ENCODE measurements at regions not wholly inside any gene's neighbourhood (a gene's known extent, or its start where the extent isn't known, plus 50 kb on each side); places are given as distances from the start of the nearest gene placed in this dataset.
"Not testable (repeated sequence)": the region's sequence is repeated elsewhere in the genome, so short reads cannot be mapped to it uniquely, and the experiment has no call there.

- no peaks in the 10 kb centered on the region for H3K9me3 ChIP-seq (ENCODE audit: control insufficient read depth, low read length, poor library complexity, severe bottlenecking)
- DNase-seq (no peak), ATAC-seq (no peak)
- H3K4me1 Mint-ChIP-seq: no peaks in the 10 kb centered on the region
- H3K4me3 Mint-ChIP-seq: no peak overlapping the region
- H3K27me3 Mint-ChIP-seq: peaks cover 37% of the 10 kb centered on the region
- no peaks in the 10 kb centered on the region for H3K36me3 Mint-ChIP-seq (ENCODE audit: low read depth)
- no peak overlapping the region for H3K27ac Mint-ChIP-seq
Observed at GRCh38 chr5:86671536-86671935, 53.8 kb downstream of the COX7C start.

- no peak overlapping the region for H3K27ac Mint-ChIP-seq
- no peak for ATAC-seq
Observed at GRCh38 chr5:86674069-86674468, 56.3 kb downstream of the COX7C start.

GRCh38 chr5:86675311-86675710, 57.6 kb downstream of the COX7C start:
- Mint-ChIP-seq H3K4me3 (no peak overlapping the region), H3K27me3 (peaks cover 23% of the 10 kb centered on the region), H3K36me3 (ENCODE audit: low read depth) (no peaks in the 10 kb centered on the region), H3K27ac (no peak overlapping the region), H3K4me1 (no peaks in the 10 kb centered on the region)
- DNase-seq (no peak), ATAC-seq (no peak)
- H3K9me3 ChIP-seq (ENCODE audit: control insufficient read depth, low read length, poor library complexity, severe bottlenecking): no peaks in the 10 kb centered on the region

More at GRCh38 chr5:86674069-86674468, 56.3 kb downstream of the COX7C start:
- Mint-ChIP-seq H3K4me1 (no peaks in the 10 kb centered on the region), H3K4me3 (no peak overlapping the region), H3K36me3 (ENCODE audit: low read depth) (no peaks in the 10 kb centered on the region), H3K27me3 (peaks cover 33% of the 10 kb centered on the region)
- DNase-seq: no peak
- no peaks in the 10 kb centered on the region for H3K9me3 ChIP-seq (ENCODE audit: control insufficient read depth, low read length, poor library complexity, severe bottlenecking)

- peaks cover 22% of the 10 kb centered on the region for H3K27me3 Mint-ChIP-seq
- no peaks in the 10 kb centered on the region for H3K9me3 ChIP-seq (ENCODE audit: control insufficient read depth, low read length, poor library complexity, severe bottlenecking)
- peak; percentile 41 for ATAC-seq
- no peaks in the 10 kb centered on the region for H3K4me1 Mint-ChIP-seq
- H3K27ac Mint-ChIP-seq: no peak overlapping the region
- no peak overlapping the region for H3K4me3 Mint-ChIP-seq
- no peak for DNase-seq
- no peaks in the 10 kb centered on the region for H3K36me3 Mint-ChIP-seq (ENCODE audit: low read depth)
Observed at GRCh38 chr5:86679529-86679928, 61.8 kb downstream of the COX7C start.

GRCh38 chr5:86679949-86680348, 62.2 kb downstream of the COX7C start:
- H3K36me3 Mint-ChIP-seq (ENCODE audit: low read depth): no peaks in the 10 kb centered on the region
- DNase-seq: no peak
- no peaks in the 10 kb centered on the region for H3K9me3 ChIP-seq (ENCODE audit: control insufficient read depth, low read length, poor library complexity, severe bottlenecking)
- no peaks in the 10 kb centered on the region for H3K4me1 Mint-ChIP-seq
- H3K27me3 Mint-ChIP-seq: peaks cover 23% of the 10 kb centered on the region
- no peak for ATAC-seq
- no peak overlapping the region for H3K27ac Mint-ChIP-seq
- H3K4me3 Mint-ChIP-seq: no peak overlapping the region

GRCh38 chr5:86684222-86684621, 66.5 kb downstream of the COX7C start:
- Mint-ChIP-seq H3K27ac (no peak overlapping the region), H3K27me3 (peaks cover 23% of the 10 kb centered on the region), H3K36me3 (ENCODE audit: low read depth) (no peaks in the 10 kb centered on the region), H3K4me3 (no peak overlapping the region), H3K4me1 (no peaks in the 10 kb centered on the region)
- ATAC-seq: no peak
- H3K9me3 ChIP-seq (ENCODE audit: control insufficient read depth, low read length, poor library complexity, severe bottlenecking): no peaks in the 10 kb centered on the region
- no peak for DNase-seq

- H3K36me3 Mint-ChIP-seq (ENCODE audit: low read depth): no peaks in the 10 kb centered on the region
- H3K27ac Mint-ChIP-seq: peak overlapping the region; percentile 24
- H3K4me3 Mint-ChIP-seq: no peak overlapping the region
- no peak for ATAC-seq
- no peaks in the 10 kb centered on the region for H3K4me1 Mint-ChIP-seq
- H3K9me3 ChIP-seq (ENCODE audit: control insufficient read depth, low read length, poor library complexity, severe bottlenecking): no peaks in the 10 kb centered on the region
- H3K27me3 Mint-ChIP-seq: peaks cover 23% of the 10 kb centered on the region
- no peak for DNase-seq
Observed at GRCh38 chr5:86686046-86686445, 68.3 kb downstream of the COX7C start.

GRCh38 chr5:86688406-86688805, 70.7 kb downstream of the COX7C start:
- no peak overlapping the region for H3K4me3 Mint-ChIP-seq
- no peak for DNase-seq
- H3K36me3 Mint-ChIP-seq (ENCODE audit: low read depth): no peaks in the 10 kb centered on the region

DNA sequence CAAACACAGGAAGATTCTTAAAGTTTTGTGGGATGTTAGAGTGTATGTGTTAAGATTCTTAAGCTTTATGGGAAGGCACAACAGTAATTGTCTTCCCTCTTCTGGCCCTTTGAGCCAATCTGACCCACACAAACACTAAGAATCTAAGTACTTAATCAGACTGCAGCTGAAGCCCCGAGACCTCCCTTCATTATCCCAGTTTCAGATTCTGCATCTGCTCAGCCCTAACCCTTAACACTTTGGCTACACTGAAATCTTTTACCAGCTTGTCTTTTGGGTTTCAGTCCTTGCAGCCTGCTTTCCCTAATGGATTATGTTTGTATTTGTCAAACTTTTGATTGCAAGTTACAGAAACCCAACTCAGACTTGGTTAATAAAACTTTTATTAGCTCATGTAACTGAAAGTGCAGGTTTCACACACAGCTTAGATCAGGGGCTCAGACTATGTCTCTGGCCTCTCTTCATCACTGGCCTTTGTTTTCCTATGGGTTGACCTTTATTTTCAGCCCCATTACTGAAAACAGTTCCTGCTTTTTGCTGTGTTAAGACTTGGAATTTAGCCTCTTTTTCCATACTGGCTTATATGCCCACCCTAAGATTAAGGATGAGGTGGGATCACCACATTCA, 71.5 kb downstream of the COX7C start:
- H3K9me3 ChIP-seq (ENCODE audit: control insufficient read depth, low read length, poor library complexity, severe bottlenecking): no peaks in the 10 kb centered on the region
- DNase-seq (no peak), ATAC-seq (no peak)
- H3K4me1 Mint-ChIP-seq: no peaks in the 10 kb centered on the region
- no peak overlapping the region for H3K27ac Mint-ChIP-seq
- peaks cover 6% of the 10 kb centered on the region for H3K27me3 Mint-ChIP-seq
- H3K36me3 Mint-ChIP-seq (ENCODE audit: low read depth): no peaks in the 10 kb centered on the region
- H3K4me3 Mint-ChIP-seq: no peak overlapping the region

More at GRCh38 chr5:86688406-86688805, 70.7 kb downstream of the COX7C start:
- Mint-ChIP-seq H3K27me3 (peaks cover 6% of the 10 kb centered on the region), H3K4me1 (no peaks in the 10 kb centered on the region), H3K27ac (no peak overlapping the region)
- ATAC-seq: no peak
- H3K9me3 ChIP-seq (ENCODE audit: control insufficient read depth, low read length, poor library complexity, severe bottlenecking): no peaks in the 10 kb centered on the region

- no peaks in the 10 kb centered on the region for H3K36me3 Mint-ChIP-seq (ENCODE audit: low read depth)
- no peak for ATAC-seq
Observed at GRCh38 chr5:86709157-86709881, 91.6 kb downstream of the COX7C start.

GRCh38 chr5:86716121-86716520, 98.4 kb downstream of the COX7C start:
- Mint-ChIP-seq H3K36me3 (ENCODE audit: low read depth) (no peaks in the 10 kb centered on the region), H3K4me1 (no peaks in the 10 kb centered on the region), H3K4me3 (no peak overlapping the region), H3K27me3 (peaks cover 7% of the 10 kb centered on the region), H3K27ac (no peak overlapping the region)
- no peak for ATAC-seq
- H3K9me3 ChIP-seq (ENCODE audit: control insufficient read depth, low read length, poor library complexity, severe bottlenecking): no peaks in the 10 kb centered on the region
- no peak for DNase-seq

More at GRCh38 chr5:86709157-86709881, 91.6 kb downstream of the COX7C start:
- Mint-ChIP-seq H3K4me3 (no peak overlapping the region), H3K27ac (no peak overlapping the region), H3K27me3 (peaks cover 22% of the 10 kb centered on the region), H3K4me1 (no peaks in the 10 kb centered on the region)
- H3K9me3 ChIP-seq (ENCODE audit: control insufficient read depth, low read length, poor library complexity, severe bottlenecking): no peaks in the 10 kb centered on the region
- no peak for DNase-seq

DNA sequence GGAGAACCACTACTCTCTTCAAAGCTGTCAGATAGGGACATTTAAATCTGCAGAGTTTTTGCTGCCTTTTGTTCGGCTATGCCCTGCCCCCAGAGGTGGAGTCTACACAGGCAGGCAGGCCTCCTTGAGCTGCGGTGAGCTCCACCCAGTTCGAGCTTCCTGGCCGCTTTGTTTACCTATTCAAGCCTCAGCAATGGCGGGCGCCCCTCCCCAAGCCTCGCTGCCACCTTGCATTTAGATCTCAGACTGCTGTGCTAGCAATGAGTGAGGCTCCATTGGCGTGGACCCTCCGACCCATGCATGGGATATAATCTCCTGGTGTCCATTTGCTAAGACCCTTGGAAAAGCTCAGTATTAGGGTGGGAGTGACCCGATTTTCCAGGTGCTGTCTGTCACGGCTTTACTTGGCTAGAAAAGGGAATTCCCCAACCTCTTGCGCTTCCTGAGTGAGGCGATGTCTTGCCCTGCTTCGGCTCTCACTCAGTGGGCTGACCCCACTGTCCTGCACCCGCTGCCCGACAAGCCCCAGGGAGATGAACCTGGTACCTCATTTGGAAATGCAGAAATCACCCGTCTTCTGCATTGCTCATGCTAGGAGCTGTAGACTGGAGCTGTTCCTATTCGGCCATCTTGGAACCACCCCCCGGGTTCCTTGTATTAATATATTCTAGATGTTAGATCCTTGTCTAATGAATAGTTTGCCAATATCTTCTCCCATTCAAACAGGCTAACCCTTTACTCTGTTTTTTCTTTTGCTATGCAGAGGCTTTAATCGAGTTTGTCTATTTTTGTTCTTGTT, 113.8 kb downstream of the COX7C start:
- H3K36me3 Mint-ChIP-seq (ENCODE audit: low read depth); DNase-seq: not testable (repeated sequence)

GRCh38 chr5:86735370-86735769, 117.6 kb downstream of the COX7C start:
- DNase-seq (no peak), ATAC-seq (no peak)
- peaks cover 3% of the 10 kb centered on the region for H3K9me3 ChIP-seq (ENCODE audit: control insufficient read depth, low read length, poor library complexity, severe bottlenecking)
- H3K27ac Mint-ChIP-seq: no peak overlapping the region
- H3K27me3 Mint-ChIP-seq: no peaks in the 10 kb centered on the region
- no peaks in the 10 kb centered on the region for H3K36me3 Mint-ChIP-seq (ENCODE audit: low read depth)
- no peaks in the 10 kb centered on the region for H3K4me1 Mint-ChIP-seq
- no peak overlapping the region for H3K4me3 Mint-ChIP-seq

More for the DNA sequence above, 113.8 kb downstream of the COX7C start:
- not testable (repeated sequence) for H3K27ac Mint-ChIP-seq; ATAC-seq; H3K4me3 Mint-ChIP-seq; H3K9me3 ChIP-seq (ENCODE audit: control insufficient read depth, low read length, poor library complexity, severe bottlenecking); H3K4me1 Mint-ChIP-seq; H3K27me3 Mint-ChIP-seq

Measured in T-helper 17 cell (primary cell).